Esophagus squamous epithelium (tissue), 5 donors: ENCODE measurements at regions not wholly inside any gene's neighbourhood (a gene's known extent, or its start where the extent isn't known, plus 50 kb on each side); places are given as distances from the start of the nearest gene placed in this dataset.

Experiments
- DNase-seq: peaks from one replicate; lab custom pipeline; 2025; lab: John Stamatoyannopoulos, UW
- H3K27ac ChIP-seq, 4 donors: fragments of 200-600 bp; sonication (generic); one replicate each; pipeline ENCODE4 v1.5.1; 2016 to 2019; ENCODE audit warnings: mild to moderate bottlenecking in 1 of 4
- H3K27me3 ChIP-seq, 4 donors: fragments of 200-600 bp; sonication (generic); 1 replicate in 3 of 4; 2 replicates in 1 of 4; pipeline versions ENCODE4 v1.5.1 to v1.6.0; 2017 to 2021; ENCODE audit warnings: antibody characterized with exemption in 1 of 4
- H3K36me3 ChIP-seq, 3 donors: fragments of 200-600 bp; sonication (generic); one replicate each; pipeline ENCODE4 v1.5.1; 2016 to 2019
- H3K4me1 ChIP-seq, 3 donors: fragments of 200-600 bp; sonication (generic); one replicate each; pipeline ENCODE4 v1.5.1; 2017 to 2019
- H3K4me3 ChIP-seq, 4 donors: fragments of 200-600 bp; sonication (generic); 1 replicate in 3 of 4; 2 replicates in 1 of 4; pipeline ENCODE4 v1.5.1; 2016 to 2019; ENCODE audit warnings: mild to moderate bottlenecking in 2 of 4, moderate library complexity in 1 of 4
- H3K9me3 ChIP-seq, 3 donors: fragments of 200-600 bp; sonication (generic); one replicate each; pipeline ENCODE4 v1.5.1; 2016 to 2019
- CTCF ChIP-seq, 6 experiments: fragments of 450-650 bp in 4 of 6; fragments of 200-600 bp in 2 of 6; sonication (generic) in 2 of 6; IDR thresholded peaks; one replicate each; pipeline ENCODE4 v1.5.1; 2016 to 2019; ENCODE audit warnings: antibody characterized with exemption in 6 of 6, mild to moderate bottlenecking in 4 of 6, moderate library complexity in 4 of 6
- POLR2A ChIP-seq, 4 donors: fragments of 450-650 bp; IDR thresholded peaks; one replicate each; pipeline ENCODE4 v1.6.1; 2017; ENCODE audit warnings: antibody characterized with exemption in 4 of 4, mild to moderate bottlenecking in 4 of 4, moderate library complexity in 3 of 4
- WGBS, 2 donors: methylation state at CpG; one replicate each; pipeline ENCODE4 v1.1.5; 2018; 5-methylcytosine and 5-hydroxymethylcytosine counted together
- intact Hi-C: fragments of 100-400 bp; cut with DNase I; formaldehyde crosslinking; loops from one replicate; pipeline ENCODE4 v1.15.0; 2022
- donor health status: DM: yes; HTN: yes; CAD: no.

- Histone ChIP-seq H3K4me3 (no peak overlapping the region), H3K36me3 (no peaks in the 10 kb centered on the region), H3K9me3 (no peaks in the 10 kb centered on the region), H3K27ac (no peak overlapping the region), H3K4me1 (no peaks in the 10 kb centered on the region), H3K27me3 (no peaks in the 10 kb centered on the region)
- no peak for DNase-seq
- TF ChIP-seq POLR2A (IDR thresholded peaks at IDR 0.05) (no peak), CTCF (IDR thresholded peaks at IDR 0.05) (no peak)
- WGBS, 2 donors = 74 to 79% methylated on average over 2 of the region's 2 CpGs
- intact Hi-C loops = no loop called here
Observed at GRCh38 chr4:64613046-64613445, 203.8 kb upstream of the TECRL start.

- Histone ChIP-seq H3K4me1 (no peaks in the 10 kb centered on the region), H3K27me3 (no peaks in the 10 kb centered on the region), H3K4me3 (no peak overlapping the region), H3K36me3 (no peaks in the 10 kb centered on the region), H3K9me3 (no peaks in the 10 kb centered on the region), H3K27ac (no peak overlapping the region)
- DNase-seq = no peak
- TF ChIP-seq CTCF (IDR thresholded peaks at IDR 0.05) (no peak), POLR2A (IDR thresholded peaks at IDR 0.05) (no peak)
- intact Hi-C loops = no loop called here
- 15 to 29% methylated on average over 1 of the region's 1 CpG for WGBS, 2 donors
Observed at GRCh38 chr4:64598066-64598465, 188.8 kb upstream of the TECRL start.

GRCh38 chr4:64594723-64595122 lies 185.5 kb upstream of the TECRL start:
- Histone ChIP-seq H3K4me1 (no peaks in the 10 kb centered on the region), H3K36me3 (no peaks in the 10 kb centered on the region), H3K9me3 (no peaks in the 10 kb centered on the region), H3K27me3 (no peaks in the 10 kb centered on the region), H3K4me3 (no peak overlapping the region), H3K27ac (no peak overlapping the region)
- no peak for TF ChIP-seq POLR2A (IDR thresholded peaks at IDR 0.05)
- TF ChIP-seq CTCF (IDR thresholded peaks at IDR 0.05) = no peak
- intact Hi-C loops = no loop called here
- no peak for DNase-seq

- DNase-seq = no peak
- no peaks in the 10 kb centered on the region for H3K4me1 ChIP-seq
- no peak overlapping the region for H3K4me3 ChIP-seq
- H3K9me3 ChIP-seq = no peaks in the 10 kb centered on the region
- no peak overlapping the region for H3K27ac ChIP-seq
- H3K27me3 ChIP-seq = no peaks in the 10 kb centered on the region
- 83 to 84% methylated on average over 5 of the region's 5 CpGs for WGBS, 2 donors
- intact Hi-C loops = no loop called here
- TF ChIP-seq CTCF (IDR thresholded peaks at IDR 0.05) (no peak), POLR2A (IDR thresholded peaks at IDR 0.05) (no peak)
- no peaks in the 10 kb centered on the region for H3K36me3 ChIP-seq
Observed at GRCh38 chr4:64588507-64588906, 179.3 kb upstream of the TECRL start.

GRCh38 chr4:64584981-64585557 lies 175.8 kb upstream of the TECRL start:
- DNase-seq = no peak
- Histone ChIP-seq H3K36me3 (no peaks in the 10 kb centered on the region), H3K27ac (no peak overlapping the region), H3K4me1 (no peaks in the 10 kb centered on the region), H3K9me3 (no peaks in the 10 kb centered on the region), H3K27me3 (no peaks in the 10 kb centered on the region), H3K4me3 (no peak overlapping the region)
- TF ChIP-seq CTCF (IDR thresholded peaks at IDR 0.05) (peak; percentile 21 to 57 (median 30)), POLR2A (IDR thresholded peaks at IDR 0.05) (no peak)
- WGBS, 2 donors = 25 to 26% methylated on average over 6 of the region's 6 CpGs
- intact Hi-C loops = no loop called here
